DND-41 (cell line): ENCODE measurements at regions not wholly inside any gene's neighbourhood (a gene's known extent, or its start where the extent isn't known, plus 50 kb on each side); places are given as distances from the start of the nearest gene placed in this dataset.

Experiments used
- EZH2 ChIP-seq: IDR thresholded peaks from 3 replicates; pipeline ENCODE4 v1.6.1; 2012; ENCODE audit warnings: borderline replicate concordance, low read depth, mild to moderate bottlenecking, moderate library complexity, low read length, inconsistent platforms; ENCODE audit not compliant: severe bottlenecking
- TF ChIP-seq, protein P1 (sequence below): IDR thresholded peaks from 2 replicates; pipeline ENCODE4 v1.5.1; 2012; ENCODE audit warnings: borderline replicate concordance, low read length, moderate library complexity, mild to moderate bottlenecking; ENCODE audit not compliant: poor library complexity, severe bottlenecking; ENCODE audit errors: extremely low read depth

DNA sequence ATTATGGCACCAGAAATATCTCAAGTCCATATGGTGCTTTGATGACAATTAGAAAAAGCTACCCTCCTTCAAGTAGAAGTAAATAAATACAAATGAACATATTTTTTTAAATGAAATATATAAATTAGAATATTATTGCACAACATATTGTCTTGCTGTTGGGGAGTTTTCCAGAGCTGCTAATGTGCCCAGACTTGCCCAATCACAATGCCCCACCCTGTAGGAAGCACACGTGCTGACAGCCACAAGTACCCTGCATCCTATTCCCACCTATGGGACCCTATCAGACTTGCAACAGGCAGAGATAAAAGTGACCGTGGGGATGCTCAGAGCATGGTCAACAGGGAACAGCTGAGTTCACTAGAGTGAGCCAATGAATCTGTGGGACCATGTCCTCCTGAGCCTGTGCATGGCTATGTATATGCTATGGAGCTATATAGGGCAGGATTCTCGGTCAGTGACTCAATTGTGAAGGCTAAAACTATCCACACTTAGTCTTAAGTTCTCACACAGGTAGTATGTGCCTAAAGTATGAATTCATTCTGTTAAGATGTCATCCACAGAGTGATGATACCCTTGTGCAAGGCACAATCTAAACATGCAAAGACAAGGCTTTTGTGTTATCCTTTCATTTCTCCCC, 336.0 kb downstream of the HGF start:
- TF ChIP-seq, protein P1, sequence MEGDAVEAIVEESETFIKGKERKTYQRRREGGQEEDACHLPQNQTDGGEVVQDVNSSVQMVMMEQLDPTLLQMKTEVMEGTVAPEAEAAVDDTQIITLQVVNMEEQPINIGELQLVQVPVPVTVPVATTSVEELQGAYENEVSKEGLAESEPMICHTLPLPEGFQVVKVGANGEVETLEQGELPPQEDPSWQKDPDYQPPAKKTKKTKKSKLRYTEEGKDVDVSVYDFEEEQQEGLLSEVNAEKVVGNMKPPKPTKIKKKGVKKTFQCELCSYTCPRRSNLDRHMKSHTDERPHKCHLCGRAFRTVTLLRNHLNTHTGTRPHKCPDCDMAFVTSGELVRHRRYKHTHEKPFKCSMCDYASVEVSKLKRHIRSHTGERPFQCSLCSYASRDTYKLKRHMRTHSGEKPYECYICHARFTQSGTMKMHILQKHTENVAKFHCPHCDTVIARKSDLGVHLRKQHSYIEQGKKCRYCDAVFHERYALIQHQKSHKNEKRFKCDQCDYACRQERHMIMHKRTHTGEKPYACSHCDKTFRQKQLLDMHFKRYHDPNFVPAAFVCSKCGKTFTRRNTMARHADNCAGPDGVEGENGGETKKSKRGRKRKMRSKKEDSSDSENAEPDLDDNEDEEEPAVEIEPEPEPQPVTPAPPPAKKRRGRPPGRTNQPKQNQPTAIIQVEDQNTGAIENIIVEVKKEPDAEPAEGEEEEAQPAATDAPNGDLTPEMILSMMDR: no peak
- no peak for TF ChIP-seq EZH2
